ENCODE measurements at regions not wholly inside any gene's neighbourhood (a gene's known extent, or its start where the extent isn't known, plus 50 kb on each side); places are given as distances from the start of the nearest gene placed in this dataset.

DNA sequence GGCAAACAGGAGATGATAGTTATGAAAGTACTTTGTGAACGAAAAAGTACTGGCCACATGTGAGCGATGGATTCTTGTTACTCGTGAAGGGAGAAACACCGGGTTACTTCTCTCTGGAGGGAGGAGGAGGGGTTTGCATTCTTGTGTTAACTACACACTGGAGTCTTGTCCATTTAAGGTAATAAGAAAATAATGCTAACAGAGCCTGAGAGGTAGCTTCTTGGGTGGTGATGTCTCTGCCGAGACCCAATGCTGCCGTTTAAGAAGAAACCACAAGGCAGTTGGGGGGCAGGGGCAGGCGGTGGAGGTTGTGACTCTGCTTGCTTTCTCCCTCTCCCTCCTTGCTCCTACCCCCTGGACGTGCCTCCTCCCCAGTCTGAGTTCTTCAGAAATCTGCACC lies 100.9 kb upstream of the ROPN1 start:
- DNase-seq, result no peak

DNA sequence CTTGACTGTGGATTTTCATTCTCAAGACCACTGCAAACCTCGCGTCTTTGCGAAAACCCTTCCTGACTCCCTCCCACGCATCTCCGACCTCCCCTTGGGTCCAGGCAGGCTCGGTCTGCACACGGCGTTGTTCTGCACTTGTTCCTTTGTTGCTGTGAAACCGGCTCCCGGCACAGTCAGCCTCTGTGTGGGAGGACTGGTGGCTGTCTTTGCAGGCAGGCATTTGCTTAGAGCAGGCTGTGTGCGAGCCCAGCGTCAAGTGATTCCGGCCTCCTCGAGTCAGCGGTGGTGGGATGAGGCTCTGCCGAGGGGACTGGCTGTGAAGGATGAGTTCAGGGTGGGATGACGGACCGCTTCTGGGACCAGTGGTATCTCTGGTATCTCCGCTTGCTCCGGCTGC lies 102.6 kb upstream of the ROPN1 start:
- no peak for DNase-seq

DNA sequence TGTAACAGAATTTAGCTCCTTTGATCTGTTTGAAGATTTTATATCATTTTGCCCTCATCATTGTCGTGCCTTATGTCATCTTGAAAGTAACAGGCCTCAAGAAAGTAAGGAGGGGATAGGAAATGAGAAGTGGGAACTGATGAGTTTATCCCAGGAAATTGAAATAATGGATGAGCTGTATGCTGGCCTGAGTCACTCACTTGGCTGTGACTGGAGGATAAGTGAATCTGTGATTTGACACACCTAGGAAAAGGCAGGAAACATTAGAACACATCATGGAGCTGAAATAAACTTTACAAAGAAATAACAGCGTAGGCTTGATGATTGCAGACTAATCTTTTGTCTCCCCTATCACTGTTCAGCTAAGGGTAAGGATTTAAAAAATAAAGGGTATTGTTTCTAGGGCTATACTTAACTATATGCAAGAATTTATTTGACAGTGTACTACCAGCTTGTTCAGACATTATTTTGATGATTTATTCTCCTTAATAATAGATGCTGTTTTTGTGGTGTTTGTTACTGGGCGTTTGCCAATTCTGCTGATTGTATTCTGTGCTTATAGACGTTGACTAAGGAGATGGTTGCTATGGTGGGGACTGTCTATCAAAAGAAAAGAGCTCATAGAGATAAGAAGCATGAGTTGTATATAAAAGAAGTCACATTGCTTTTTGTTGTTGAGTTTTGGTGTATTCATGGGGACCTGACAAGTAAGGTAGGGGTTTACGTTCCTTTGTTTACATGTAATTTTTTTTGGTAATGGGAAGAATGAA lies 105.6 kb upstream of the ROPN1 start:
- DNase-seq, result no peak

DNA sequence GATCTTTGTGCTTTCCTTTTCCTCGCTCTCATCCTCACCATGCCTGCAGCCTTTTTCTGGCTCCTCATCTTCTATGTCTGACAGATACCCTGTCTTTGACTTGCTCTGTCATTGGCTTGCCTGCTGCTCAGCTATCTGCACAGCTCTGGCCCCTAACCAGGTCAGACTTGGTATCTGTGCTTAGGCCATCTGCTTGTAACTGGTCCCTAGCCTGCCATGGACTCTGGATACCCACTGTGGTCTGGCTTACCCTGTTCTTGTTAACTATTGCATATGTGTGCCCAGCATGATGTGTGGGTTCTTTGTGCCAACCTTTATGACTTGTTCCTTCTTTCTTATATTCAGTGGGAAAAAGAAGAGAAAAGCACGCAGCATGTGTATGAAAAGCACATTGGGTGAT lies 109.7 kb upstream of the ROPN1 start:
- DNase-seq, result no peak

DNA sequence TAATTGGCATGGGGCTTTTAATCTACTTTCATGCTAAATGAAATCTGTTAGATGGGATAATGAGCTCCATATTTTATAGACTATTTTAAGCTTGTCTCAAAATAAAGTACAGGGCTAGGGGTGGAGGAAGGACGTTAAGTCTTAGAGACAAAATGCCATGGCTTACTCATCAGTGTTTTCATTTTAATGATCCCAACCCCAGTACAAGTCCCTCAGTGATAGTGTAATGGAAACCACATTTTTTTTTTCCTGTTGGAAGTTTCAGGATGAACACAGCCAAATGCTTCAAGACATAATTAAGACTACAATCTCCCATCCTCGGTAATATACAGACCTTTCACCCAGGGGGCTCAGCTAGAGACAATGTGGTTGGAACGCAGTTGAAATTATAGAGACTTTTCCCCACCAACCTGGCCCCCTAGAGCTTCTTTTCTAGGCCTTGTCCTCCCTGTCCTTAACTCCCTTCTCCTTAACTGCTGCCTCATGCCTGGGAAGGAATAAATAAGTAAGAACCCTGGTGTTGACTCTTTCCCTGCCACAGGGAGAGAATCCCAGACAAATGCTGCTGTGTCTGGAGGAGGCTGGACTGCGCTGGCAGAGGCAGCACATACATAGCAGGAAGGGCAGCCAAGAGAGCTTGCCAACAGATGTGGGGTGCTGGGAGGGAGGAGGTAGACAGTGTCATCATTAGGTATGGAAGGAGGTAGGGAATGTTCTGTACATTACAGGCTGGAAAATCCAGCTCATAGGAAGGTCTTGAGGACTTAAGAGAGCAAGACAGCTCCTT lies 115.4 kb upstream of the ROPN1 start:
- no peak for DNase-seq

DNA sequence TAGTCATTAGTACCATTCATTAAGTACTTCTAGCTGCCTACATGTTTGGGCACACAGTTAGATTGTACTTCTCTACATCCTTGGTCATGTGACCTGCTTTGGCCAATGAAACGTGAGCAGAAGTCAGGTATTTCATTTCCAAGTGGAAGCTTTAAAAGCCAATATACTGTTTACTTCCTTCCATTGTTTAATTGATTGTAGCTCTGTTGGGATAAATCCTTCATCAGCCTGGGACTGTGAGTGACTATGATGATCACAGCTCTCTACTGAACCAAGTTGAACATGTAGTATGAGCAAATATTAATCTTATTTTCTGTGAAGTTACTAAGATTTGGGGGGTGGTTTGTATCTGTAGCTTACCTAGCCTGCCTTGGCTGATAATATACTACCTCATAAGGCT lies 116.5 kb upstream of the ROPN1 start:
- DNase-seq, result no peak

DNA sequence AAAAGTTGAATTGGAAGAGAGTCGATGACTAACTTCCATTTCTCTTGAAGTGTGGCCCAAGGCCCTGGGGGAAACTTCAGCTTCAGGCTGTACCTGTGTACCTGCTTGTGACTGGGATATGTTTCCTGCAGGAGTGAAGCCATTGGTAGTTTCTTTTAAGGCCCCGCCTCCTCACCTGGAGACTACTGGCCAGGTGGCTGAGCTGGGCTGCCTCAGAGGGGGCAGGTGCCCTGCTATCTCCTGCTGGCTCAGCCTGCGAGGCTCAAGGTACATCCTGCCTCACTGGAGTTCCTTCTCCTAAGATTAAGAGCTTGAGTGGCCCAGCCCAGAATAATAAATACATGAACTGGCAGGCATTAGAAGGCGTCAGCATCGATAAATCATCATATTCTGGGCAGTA lies 121.6 kb upstream of the ROPN1 start:
- DNase-seq, result no peak

DNA sequence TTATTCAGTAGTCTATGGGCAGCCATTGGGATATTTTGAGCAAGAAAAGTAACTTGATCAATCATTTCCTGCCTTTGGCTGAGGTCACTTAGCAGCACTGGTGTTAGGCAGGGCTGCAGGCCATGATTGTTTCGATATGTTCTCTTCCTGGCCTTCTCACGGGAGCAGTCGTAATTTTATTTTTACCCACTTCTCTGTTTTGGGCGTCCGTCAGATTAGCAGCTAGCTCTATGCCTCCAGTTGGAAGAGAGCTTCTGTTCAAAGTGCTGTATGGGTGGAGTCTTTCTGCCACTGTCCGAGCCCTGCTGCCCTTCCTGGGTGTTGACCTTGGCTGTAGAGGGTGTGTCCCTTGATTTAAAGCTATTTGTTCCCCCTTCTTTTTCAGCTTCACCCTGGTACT lies 123.4 kb upstream of the ROPN1 start:
- DNase-seq, result no peak

DNA sequence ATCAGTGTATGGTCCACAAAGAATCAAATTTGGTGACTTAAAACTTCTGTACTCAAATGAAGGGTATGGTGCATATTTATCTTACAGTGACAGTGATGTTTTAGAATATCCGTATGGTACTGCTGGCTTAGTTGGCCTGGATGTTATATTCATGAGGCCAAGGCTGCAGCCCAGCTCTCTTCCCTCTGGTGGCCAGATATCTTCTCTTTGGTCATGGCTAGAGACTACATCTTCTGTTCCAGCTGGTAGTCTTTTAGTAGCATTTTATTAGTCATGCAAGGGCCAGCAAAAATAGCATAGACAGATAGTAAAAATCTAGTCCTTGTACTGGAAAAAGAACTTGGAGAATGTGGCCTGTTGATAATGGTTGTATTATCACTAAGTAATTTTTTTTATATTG lies 124.0 kb upstream of the ROPN1 start:
- DNase-seq, result no peak

DNA sequence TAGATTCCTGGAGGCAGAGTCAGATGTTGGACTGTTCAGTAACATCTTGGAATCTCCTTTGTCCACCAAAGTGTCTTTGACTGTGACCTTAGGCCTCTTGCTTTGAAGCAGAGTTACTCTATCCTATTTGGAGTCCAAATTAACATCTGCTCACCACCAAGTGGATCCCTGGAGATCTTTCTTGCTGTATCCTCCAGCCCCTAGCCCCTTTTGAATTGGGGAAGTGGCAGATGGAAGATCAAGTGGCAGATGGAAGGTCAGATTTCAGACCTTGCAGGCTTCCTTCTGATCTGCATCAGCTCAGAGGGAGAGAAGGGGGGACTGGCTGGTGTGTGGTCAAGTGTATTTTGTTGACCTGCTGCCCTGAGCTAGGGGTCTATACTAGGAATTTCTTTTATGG lies 125.0 kb upstream of the ROPN1 start:
- no peak for DNase-seq

DNA sequence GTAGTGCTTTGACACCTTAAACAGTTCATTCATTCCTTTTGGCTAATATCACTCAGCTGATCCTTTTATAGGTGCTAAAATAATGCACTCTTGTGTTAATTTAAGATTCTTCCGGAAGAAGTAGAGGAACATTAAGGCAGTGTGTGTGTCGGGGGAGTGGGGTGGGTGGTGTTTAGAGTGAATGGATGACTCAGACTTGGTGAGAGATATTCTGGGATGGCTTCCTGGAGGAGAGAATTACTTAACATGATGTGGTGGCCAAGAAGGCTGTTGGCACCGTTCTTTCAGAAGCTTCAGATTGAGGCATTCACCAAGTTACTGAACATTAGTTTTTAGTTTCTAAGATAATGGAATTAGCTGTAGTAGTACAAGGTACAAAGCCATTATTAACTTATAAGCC lies 125.6 kb upstream of the ROPN1 start:
- no peak for DNase-seq

DNA sequence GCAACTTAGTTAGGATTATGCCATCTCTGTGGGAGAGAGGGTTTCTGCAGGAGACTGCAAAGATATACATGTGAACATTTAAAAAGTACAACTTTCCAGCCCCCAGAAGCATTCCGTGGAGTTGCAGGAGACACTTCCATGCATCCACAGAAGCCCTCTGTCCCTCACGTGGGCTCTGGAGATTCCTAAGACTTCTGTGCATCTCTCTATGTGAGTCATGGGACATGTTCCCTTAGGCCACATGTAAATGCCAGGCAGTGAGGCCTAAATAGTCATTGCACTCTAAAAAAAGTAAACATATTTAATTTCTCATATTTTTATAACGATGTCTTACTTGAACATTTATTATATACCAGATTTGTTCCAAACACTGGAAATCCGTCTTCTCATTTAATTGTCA lies 126.5 kb upstream of the ROPN1 start:
- no peak for DNase-seq

DNA sequence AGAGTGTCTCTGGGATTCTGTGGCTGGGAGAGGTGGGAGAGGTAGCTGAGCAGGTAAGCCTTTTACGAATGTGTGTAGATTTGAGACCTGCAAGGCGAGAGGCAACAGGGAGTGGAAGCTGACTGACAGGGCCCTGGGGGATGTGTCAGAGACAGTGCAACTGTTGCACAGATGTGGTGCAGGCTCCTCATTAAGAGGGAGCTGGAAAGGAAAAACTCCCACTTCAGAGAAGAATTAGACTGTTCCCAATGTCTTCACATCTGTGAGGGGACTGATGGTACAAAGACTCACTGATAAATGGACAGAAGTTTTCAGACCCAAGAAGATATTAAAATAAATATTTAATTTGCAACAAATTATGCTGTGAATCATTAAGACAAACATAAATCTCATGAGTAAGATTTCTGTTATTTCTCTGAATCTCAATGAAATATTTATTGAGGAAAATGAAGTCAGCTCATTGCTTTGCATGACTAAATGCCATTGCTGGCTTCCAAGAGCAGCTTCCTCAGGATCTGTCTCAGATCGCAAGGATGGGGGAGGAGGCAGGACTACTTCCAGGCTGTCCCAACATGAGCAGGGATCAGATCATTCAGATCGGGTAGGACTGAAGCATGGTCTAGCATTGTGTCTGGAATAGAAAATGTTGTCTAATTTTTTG lies 127.3 kb upstream of the ROPN1 start:
- DNase-seq, result no peak

DNA sequence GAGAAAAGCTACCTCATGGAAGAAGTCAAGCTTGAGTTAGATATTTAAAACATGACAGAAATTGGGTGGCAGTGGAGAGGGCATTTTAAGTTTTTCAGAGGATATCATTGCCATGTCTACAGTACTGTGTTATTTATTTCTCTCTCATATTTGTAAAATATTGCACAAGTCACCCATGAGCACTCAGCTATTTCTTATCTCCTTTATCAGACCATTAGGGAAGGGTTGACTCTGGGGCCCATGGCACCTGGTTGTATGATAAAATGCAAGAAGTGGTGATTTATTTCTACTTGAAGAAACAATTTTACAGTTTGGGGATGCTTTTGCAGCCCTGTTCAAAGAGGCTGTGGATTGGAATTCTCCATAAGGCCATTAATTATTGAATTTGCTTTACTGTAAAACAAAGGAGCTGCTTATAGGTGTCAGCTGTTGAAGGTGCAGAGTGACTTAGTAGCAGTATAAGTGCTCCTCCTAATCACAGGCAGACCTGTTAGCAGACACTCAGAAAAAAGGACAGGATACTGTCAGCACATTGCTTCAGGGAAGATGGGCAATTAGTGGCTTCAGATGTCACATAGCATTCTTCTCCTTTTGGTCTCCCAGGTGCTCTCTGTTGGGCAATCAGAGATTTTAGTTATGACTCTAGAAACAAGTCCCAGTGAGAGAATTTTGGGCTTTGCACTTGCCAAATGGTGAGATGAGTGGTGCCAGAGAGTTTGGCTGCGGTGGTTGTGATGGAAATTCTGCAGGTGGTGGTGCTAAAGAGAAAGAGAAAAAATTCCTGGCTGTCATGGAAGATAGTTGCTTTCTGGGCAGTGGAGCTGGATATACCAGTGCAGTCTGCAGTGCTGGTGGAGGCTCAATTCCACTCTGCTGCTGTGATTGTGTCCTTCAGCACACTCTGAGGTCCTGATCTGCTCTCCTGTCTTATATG lies 129.7 kb upstream of the ROPN1 start:
- no peak for DNase-seq

DNA sequence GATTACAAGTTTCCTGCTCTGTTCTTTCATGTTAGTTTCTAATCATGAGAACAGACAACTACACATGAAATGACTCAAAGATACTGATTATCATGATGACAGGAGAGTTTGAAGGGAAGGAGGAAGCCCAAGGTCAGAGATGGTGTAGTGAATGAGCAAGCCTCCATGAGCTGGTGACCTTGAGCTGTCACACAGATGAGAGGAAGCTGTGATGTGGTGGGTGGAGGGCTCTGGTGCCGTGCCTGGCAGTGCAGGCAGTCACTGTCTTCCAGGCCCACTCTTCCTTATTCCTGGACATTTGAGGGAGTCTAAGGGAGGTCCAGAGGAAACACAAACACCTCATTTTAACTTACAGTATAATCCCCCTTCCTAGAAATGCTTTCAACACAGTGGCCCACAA lies 133.4 kb upstream of the ROPN1 start:
- DNase-seq, result no peak

DNA sequence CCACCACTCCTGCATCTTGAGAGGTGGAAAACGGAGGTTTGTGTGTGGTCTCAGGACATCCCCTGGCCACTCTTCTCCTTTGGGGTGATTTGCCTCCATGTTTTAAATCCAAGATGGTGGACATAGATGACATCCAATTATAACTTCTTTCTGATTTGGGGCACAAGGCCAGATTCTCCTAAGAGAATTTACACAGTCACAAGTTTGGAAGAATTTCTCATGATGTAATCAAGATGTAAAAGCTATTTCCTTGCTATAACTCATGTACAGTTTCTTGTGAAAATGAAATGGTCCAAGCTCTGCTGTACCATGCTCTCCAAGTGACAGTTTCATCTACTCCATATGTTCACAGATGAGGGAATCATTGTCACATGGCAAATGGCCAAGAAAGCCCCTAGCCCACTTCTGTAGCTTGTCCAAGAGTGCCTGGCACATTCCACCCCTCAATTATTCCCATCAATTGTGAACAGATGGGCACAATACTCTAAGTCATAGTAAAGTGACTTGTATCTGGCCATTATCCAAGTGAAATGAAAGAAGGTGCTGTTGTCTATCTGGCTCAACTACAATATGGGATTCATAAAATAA lies 134.6 kb upstream of the ROPN1 start:
- no peak for DNase-seq

DNA sequence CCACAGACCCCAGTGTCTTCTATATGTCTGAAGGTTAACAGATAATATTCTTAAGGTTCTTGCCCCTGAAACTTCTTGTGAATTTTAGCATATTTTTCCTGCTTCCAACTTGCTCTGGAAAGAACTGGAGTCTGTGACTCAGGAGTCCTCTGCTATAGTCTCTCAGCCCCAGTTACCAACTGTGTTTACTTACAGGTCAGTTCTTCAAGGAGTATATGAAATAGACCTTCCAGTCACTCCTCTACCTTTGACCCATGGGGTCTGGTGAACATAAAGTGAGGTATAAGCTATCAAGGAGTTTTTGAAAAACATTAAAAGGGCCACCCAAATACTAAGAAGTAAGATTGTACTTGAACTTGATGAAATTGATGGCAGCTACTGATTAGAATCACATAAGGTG lies 139.2 kb upstream of the ROPN1 start:
- no peak for DNase-seq

DNA sequence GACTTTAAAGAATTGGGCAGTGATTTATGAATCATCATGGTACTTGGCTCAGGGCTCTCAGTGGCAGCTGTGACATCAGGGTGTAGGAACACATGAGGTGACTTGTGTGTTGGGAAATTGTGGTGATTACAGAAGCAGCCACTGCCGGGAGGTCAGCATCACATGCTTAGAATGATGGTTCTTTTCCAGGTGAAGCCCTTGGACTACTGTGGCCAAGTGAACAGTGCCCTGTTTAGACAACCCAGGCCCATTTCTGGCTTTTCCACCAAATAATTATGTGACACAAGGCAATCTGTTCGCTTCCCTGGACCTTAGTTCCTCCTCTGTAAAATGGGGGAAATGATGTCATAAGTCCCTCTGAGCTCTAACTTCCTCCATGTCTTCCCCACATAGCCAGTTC lies 139.7 kb upstream of the ROPN1 start:
- no peak for DNase-seq

DNA sequence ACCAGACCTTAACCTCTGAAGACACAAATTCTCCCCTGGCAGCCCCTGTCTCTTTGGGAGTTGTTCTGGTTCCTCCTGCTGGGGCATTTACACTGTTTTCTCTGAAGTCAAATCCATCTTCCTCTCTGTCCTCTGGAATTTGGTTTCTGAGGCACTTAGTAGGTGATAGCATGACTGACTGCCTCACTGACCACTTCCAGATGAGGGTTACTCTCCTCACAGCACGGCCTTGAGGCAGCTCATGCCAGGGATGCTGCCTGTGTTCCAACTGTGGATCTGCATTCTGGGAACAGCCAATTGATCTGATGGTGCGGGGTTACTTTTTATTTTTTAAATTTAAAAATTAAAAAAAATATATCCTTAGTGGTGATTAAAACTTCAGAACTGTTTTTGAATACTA lies 140.9 kb upstream of the ROPN1 start:
- no peak for DNase-seq

DNA sequence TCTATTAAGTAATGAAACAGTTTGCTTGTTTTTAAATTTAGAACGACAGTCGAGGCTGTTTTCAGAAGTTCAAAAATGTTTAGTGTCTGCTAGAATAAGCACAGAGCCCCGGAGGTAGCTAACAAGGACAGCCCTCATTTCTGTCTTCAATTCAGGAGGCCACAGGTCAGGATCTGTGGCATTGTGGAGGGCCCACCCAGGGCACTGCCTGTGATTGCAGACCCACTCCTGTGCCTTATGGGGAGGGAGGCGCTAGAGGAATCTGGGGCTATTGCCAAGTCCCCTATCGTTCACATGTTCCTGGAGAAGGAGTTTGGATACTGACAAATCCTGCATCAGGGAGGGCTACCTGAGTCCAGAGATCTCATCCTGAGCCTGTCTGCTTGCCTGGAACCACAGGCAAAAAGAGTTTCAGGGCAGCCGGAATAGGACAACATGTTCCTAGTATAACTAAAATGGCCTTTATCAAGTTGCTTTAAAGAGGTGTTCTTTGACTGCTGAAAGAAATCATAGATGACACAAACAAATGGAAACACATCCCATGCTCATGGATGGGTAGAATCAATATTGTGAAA lies 141.5 kb upstream of the ROPN1 start:
- DNase-seq, result no peak

DNA sequence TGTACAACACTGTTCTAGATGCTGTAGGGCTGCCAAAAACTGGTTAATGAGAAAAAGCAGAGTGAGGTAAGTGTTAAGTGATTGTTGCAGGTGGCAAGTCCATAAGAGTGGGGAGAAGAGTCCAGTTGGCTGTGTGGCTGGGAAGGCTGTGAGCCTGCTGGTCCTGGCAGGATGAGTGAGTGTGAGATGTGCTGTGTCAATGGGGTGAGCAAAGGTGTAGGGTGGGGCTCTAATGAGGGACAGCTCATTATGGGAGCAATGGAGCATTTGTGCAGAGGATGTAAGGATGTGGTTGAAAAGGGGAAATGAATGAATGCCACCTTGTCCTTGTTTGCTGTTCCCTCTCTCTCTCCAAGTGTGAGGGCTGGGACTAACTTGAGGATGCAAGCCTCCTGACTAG lies 145.3 kb upstream of the ROPN1 start:
- DNase-seq, result peak; percentile 73

DNA sequence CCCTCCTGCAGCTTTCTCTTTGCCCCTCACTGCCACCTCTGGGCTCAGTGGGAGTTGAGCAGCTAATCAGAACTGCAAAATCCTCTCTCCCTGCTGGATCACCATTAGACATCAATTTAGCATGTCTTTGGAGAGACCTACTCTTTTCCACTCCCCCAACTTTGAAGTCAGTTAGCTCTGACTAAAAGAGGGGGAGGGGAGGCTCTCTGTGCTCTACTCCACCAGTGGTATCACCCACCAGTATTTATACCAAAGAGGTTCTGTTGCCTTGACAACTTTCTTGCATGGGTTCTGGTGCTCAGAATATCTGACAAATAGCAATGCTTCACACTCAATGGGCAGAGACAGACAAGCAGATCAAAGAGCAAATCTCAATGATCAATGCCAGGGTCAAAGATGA lies 146.2 kb upstream of the ROPN1 start:
- DNase-seq, result no peak
